HEK293 (cell line): ENCODE measurements at regions not wholly inside any gene's neighbourhood (a gene's known extent, or its start where the extent isn't known, plus 50 kb on each side); places are given as distances from the start of the nearest gene placed in this dataset.

ENCODE experiments used
- CTCF ChIA-PET: fragments of 350-600 bp; formaldehyde crosslinking; extraction: SDS; loops from one replicate; lab custom pipeline; 2021; ENCODE audit warnings: antibody characterized with exemption; lab: Yijun Ruan, JAX
- POLR2A ChIA-PET: fragments of 300-600 bp; formaldehyde crosslinking; extraction: SDS; loops from one replicate; lab custom pipeline; 2020; ENCODE audit warnings: antibody characterized with exemption, inconsistent platforms; lab: Yijun Ruan, JAX
- H3K27ac ChIP-seq: fragments of 200-500 bp; sonication (Bioruptor generic); 2 replicates; pipeline ENCODE4 v1.5.1; 2014; ENCODE audit warnings: low read depth, low read length, control low read depth, inconsistent platforms; ENCODE audit errors: extremely low read depth
- H3K36me3 ChIP-seq, 2 experiments: fragments of 200-500 bp in 1 of 2; sonication (Bioruptor generic) in 1 of 2; 1 replicate in 1 of 2; 2 replicates in 1 of 2; pipeline ENCODE4 v1.5.1; 2014 to 2017; ENCODE audit warnings: inconsistent platforms in 2 of 2, low read length in 2 of 2; ENCODE audit not compliant: control insufficient read depth in 2 of 2, insufficient read depth in 1 of 2
- H3K4me1 ChIP-seq: fragments of 200-500 bp; sonication (Bioruptor generic); 2 replicates; pipeline ENCODE4 v1.5.1; 2014; ENCODE audit warnings: mild to moderate bottlenecking, low read length, inconsistent platforms; ENCODE audit not compliant: control insufficient read depth, insufficient read depth
- H3K4me3 ChIP-seq: 2 replicates; pipeline ENCODE4 v1.5.1; 2011; ENCODE audit warnings: low read depth, mild to moderate bottlenecking, control low read depth, low read length, moderate library complexity
- H3K9me3 ChIP-seq: fragments of 200-500 bp; sonication (Bioruptor generic); 2 replicates; pipeline ENCODE4 v1.5.1; 2014; ENCODE audit warnings: low read depth, low read length, inconsistent platforms; ENCODE audit not compliant: control insufficient read depth, insufficient read depth
- AEBP2 ChIP-seq: fragments of 450-650 bp; formaldehyde crosslinking; IDR thresholded peaks from 2 replicates; pipeline ENCODE4 v1.5.1; 2016; ENCODE audit warnings: missing biosample characterization, missing genetic modification characterization, borderline replicate concordance
- KLF8 ChIP-seq: fragments of 450-650 bp; formaldehyde crosslinking; IDR thresholded peaks from 2 replicates; pipeline ENCODE4 v1.5.1; 2016; ENCODE audit warnings: missing biosample characterization, missing genetic modification characterization
- PRDM1 ChIP-seq: fragments of 450-650 bp; formaldehyde crosslinking; IDR thresholded peaks from 2 replicates; pipeline ENCODE4; 2016; ENCODE audit warnings: missing biosample characterization, missing genetic modification characterization
- PRDM2 ChIP-seq: fragments of 450-650 bp; formaldehyde crosslinking; IDR thresholded peaks from 2 replicates; pipeline ENCODE4 v1.5.1; 2016; ENCODE audit warnings: missing biosample characterization, missing genetic modification characterization, borderline replicate concordance
- SETDB1 ChIP-seq: IDR thresholded peaks from one replicate; pipeline ENCODE4 v1.6.1; 2017; ENCODE audit warnings: mild to moderate bottlenecking, low read length, moderate library complexity, mixed read lengths; ENCODE audit not compliant: insufficient read length
- YY2 ChIP-seq: fragments of 450-650 bp; formaldehyde crosslinking; IDR thresholded peaks from 2 replicates; pipeline ENCODE4 v1.5.1; 2016; ENCODE audit warnings: missing biosample characterization, missing genetic modification characterization
- ZFP69B ChIP-seq: fragments of 450-650 bp; formaldehyde crosslinking; IDR thresholded peaks from 2 replicates; pipeline ENCODE4 v1.5.1; 2016; ENCODE audit warnings: missing biosample characterization, missing genetic modification characterization
- ZNF10 ChIP-seq: fragments of 450-650 bp; formaldehyde crosslinking; IDR thresholded peaks from 2 replicates; pipeline ENCODE4 v1.5.1; 2017; ENCODE audit warnings: missing biosample characterization, missing genetic modification characterization
- ZNF112 ChIP-seq: fragments of 450-650 bp; formaldehyde crosslinking; IDR thresholded peaks from 2 replicates; pipeline ENCODE4 v1.5.0; 2017; ENCODE audit warnings: missing biosample characterization, missing genetic modification characterization
- ZNF24 ChIP-seq: fragments of 450-650 bp; formaldehyde crosslinking; IDR thresholded peaks from 2 replicates; pipeline ENCODE4 v1.5.1; 2016; ENCODE audit warnings: missing biosample characterization, missing genetic modification characterization
- ZNF26 ChIP-seq: fragments of 450-650 bp; formaldehyde crosslinking; IDR thresholded peaks from 2 replicates; pipeline ENCODE4 v1.5.1; 2016; ENCODE audit warnings: missing biosample characterization, missing genetic modification characterization
- ZNF280D ChIP-seq: fragments of 450-650 bp; formaldehyde crosslinking; IDR thresholded peaks from 2 replicates; pipeline ENCODE4 v1.5.1; 2016; ENCODE audit warnings: missing biosample characterization, missing genetic modification characterization
- ZNF354C ChIP-seq: fragments of 450-650 bp; formaldehyde crosslinking; IDR thresholded peaks from 2 replicates; pipeline ENCODE4 v1.5.1; 2016; ENCODE audit warnings: missing biosample characterization, missing genetic modification characterization, low read depth, borderline replicate concordance
- ZNF398 ChIP-seq: fragments of 450-650 bp; formaldehyde crosslinking; IDR thresholded peaks from 2 replicates; pipeline ENCODE4 v1.5.1; 2017; ENCODE audit warnings: missing biosample characterization, missing genetic modification characterization
- ZNF473 ChIP-seq: fragments of 450-650 bp; formaldehyde crosslinking; IDR thresholded peaks from 2 replicates; pipeline ENCODE4 v1.5.1; 2017; ENCODE audit warnings: missing biosample characterization, missing genetic modification characterization
- ZNF549 ChIP-seq: fragments of 450-650 bp; IDR thresholded peaks from 2 replicates; pipeline ENCODE4 v1.5.1; 2018; ENCODE audit warnings: missing biosample characterization, missing genetic modification characterization, mild to moderate bottlenecking, inconsistent platforms, moderate library complexity
- ZNF621 ChIP-seq: fragments of 450-650 bp; formaldehyde crosslinking; IDR thresholded peaks from 2 replicates; pipeline ENCODE4 v1.5.1; 2017; ENCODE audit warnings: missing biosample characterization, missing genetic modification characterization
- ZNF776 ChIP-seq: fragments of 450-650 bp; formaldehyde crosslinking; IDR thresholded peaks from 2 replicates; pipeline ENCODE4 v1.5.0; 2017; ENCODE audit warnings: missing biosample characterization, missing genetic modification characterization, borderline replicate concordance
- ZNF843 ChIP-seq: fragments of 450-650 bp; formaldehyde crosslinking; IDR thresholded peaks from 2 replicates; pipeline ENCODE4 v1.5.1; 2016; ENCODE audit warnings: missing biosample characterization, missing genetic modification characterization

- H3K36me3 ChIP-seq = no peaks in the 10 kb centered on the region
- H3K27ac ChIP-seq = no peak overlapping the region
- ChIA-PET CTCF (interaction anchor here (0.6 kb wide), 1 partner anchor 189 kb away, joined by 3 read pairs; no protein-coding TSS in a partner anchor), POLR2A (no interaction called here)
- no peaks in the 10 kb centered on the region for H3K9me3 ChIP-seq
- no peaks in the 10 kb centered on the region; the same call in none of the 2 replicates for H3K4me1 ChIP-seq
- no peak for TF ChIP-seq ZNF621 (tag by site-specific recombination)
- no peak for TF ChIP-seq ZNF398 (tag by site-specific recombination)
- TF ChIP-seq ZNF10 (tag by site-specific recombination) = no peak
- TF ChIP-seq SETDB1 = no peak
- TF ChIP-seq ZNF26 (tag by site-specific recombination) = no peak
- TF ChIP-seq YY2 = no peak
- TF ChIP-seq PRDM1 = no peak
- TF ChIP-seq ZNF843 = no peak
- TF ChIP-seq ZNF549 (tag by site-specific recombination) = no peak
- no peak for TF ChIP-seq KLF8 (tag by site-specific recombination)
- no peak for TF ChIP-seq ZNF473
- no peak for TF ChIP-seq ZNF280D
- TF ChIP-seq ZNF24 (tag by site-specific recombination) = no peak
- no peak for TF ChIP-seq ZFP69B (tag by site-specific recombination)
- no peak for TF ChIP-seq ZNF112 (tag by site-specific recombination)
- TF ChIP-seq ZNF354C (tag by site-specific recombination) = no peak
- no peak for TF ChIP-seq PRDM2 (tag by site-specific recombination)
- no peak for TF ChIP-seq AEBP2 (tag by site-specific recombination)
- no peak for TF ChIP-seq ZNF776 (tag by site-specific recombination)
- TF ChIP-seq, all 188 proteins: peak for 0
- H3K4me3 ChIP-seq = no peak overlapping the region
Observed at GRCh38 chr18:2263303-2263890, 307.9 kb downstream of the METTL4 start.
